Endothelial cell of umbilical vein (primary cell): ENCODE measurements at regions not wholly inside any gene's neighbourhood (a gene's known extent, or its start where the extent isn't known, plus 50 kb on each side); places are given as distances from the start of the nearest gene placed in this dataset.

ENCODE experiments used
- BruUV-seq: library from RNA; stranded (reverse); fragments of 400-500 nt; replicated peaks from 2 replicates; lab custom pipeline; 2021; lab: Mats Ljungman, UMichigan
- CTCF ChIA-PET: fragments of 300-600, 350-600 bp; sonication (Branson Sonifier 250); formaldehyde crosslinking; loops from one replicate; lab custom pipeline; 2021; ENCODE audit warnings: antibody characterized with exemption, inconsistent platforms; lab: Charles Lee
- POLR2A ChIA-PET: fragments of 300-600, 350-600 bp; sonication (Branson Sonifier 250); formaldehyde crosslinking; loops from one replicate; lab custom pipeline; 2021; ENCODE audit warnings: antibody characterized with exemption, inconsistent platforms; lab: Charles Lee
- DNase-seq: peaks from one replicate; pipeline ENCODE4 v3.0.0-alpha.2; 2011; ENCODE audit warnings: low read depth, low spot score
- FAIRE-seq: peaks from 2 replicates; lab custom pipeline; 2011; peaks lifted over from hg19 to GRCh38; lab: Jason Lieb, UNC
- H2AFZ ChIP-seq: 2 replicates; pipeline ENCODE4 v1.6.0; 2012; ENCODE audit warnings: low read depth, low read length, control low read depth, inconsistent platforms
- H3K27ac ChIP-seq: 2 replicates; pipeline ENCODE4 v1.5.1; 2011; ENCODE audit warnings: low read depth, mild to moderate bottlenecking, control low read depth, low read length, moderate library complexity; ENCODE audit not compliant: insufficient read depth
- H3K27me3 ChIP-seq, 2 experiments: 2 replicates each; pipeline versions ENCODE4 v1.6.0 to v1.6.1; 2011; ENCODE audit warnings: low read length in 2 of 2, mixed read lengths in 1 of 2; ENCODE audit not compliant: control insufficient read depth in 2 of 2, insufficient read depth in 2 of 2
- H3K36me3 ChIP-seq, 2 experiments: 2 replicates in 1 of 2; 3 replicates in 1 of 2; pipeline ENCODE4 v1.5.1; 2011; ENCODE audit warnings: low read length in 2 of 2, mild to moderate bottlenecking in 1 of 2, moderate library complexity in 1 of 2; ENCODE audit not compliant: control insufficient read depth in 2 of 2, insufficient read depth in 2 of 2; ENCODE audit errors: extremely low read depth in 1 of 2
- H3K4me1 ChIP-seq: 3 replicates; pipeline ENCODE4 v1.5.1; 2011; ENCODE audit warnings: mild to moderate bottlenecking, low read length; ENCODE audit not compliant: control insufficient read depth, insufficient read depth; ENCODE audit errors: extremely low read depth
- H3K4me2 ChIP-seq: 2 replicates; pipeline ENCODE4 v1.6.1; 2011; ENCODE audit warnings: low read length, control low read depth, mixed read lengths; ENCODE audit not compliant: insufficient read depth
- H3K4me3 ChIP-seq, 3 experiments: fragments of 200-600 bp in 1 of 3; sonication (generic), shearing (Covaris generic) in 1 of 3; replicated peaks in 1 of 3; 2 replicates each; pipeline ENCODE4 v1.5.1; 2011 to 2016; ENCODE audit warnings: control low read depth in 3 of 3, low read length in 3 of 3, mild to moderate bottlenecking in 2 of 3, inconsistent platforms in 1 of 3, low read depth in 1 of 3, moderate library complexity in 1 of 3; ENCODE audit not compliant: insufficient read depth in 1 of 3
- H3K79me2 ChIP-seq: 2 replicates; pipeline ENCODE4 v1.6.0; 2012; ENCODE audit warnings: low read length, inconsistent platforms; ENCODE audit not compliant: control insufficient read depth, insufficient read depth
- H3K9ac ChIP-seq: replicated peaks from 2 replicates; pipeline ENCODE3; 2011; ENCODE audit warnings: low read length, control low read depth; ENCODE audit not compliant: insufficient read depth; ENCODE audit errors: extremely low read depth
- H3K9me1 ChIP-seq: replicated peaks from 3 replicates; pipeline ENCODE4 v1.6.0; 2011; ENCODE audit warnings: mild to moderate bottlenecking, low read length; ENCODE audit not compliant: control insufficient read depth, insufficient read depth; ENCODE audit errors: extremely low read depth
- H3K9me3 ChIP-seq: replicated peaks from 2 replicates; pipeline ENCODE4 v1.5.1; 2012; ENCODE audit warnings: low read length, inconsistent platforms; ENCODE audit not compliant: control insufficient read depth, insufficient read depth
- H4K20me1 ChIP-seq: replicated peaks from 2 replicates; pipeline ENCODE3; 2011; ENCODE audit warnings: mild to moderate bottlenecking, low read length; ENCODE audit not compliant: control insufficient read depth, insufficient read depth; ENCODE audit errors: extremely low read depth
- EZH2 ChIP-seq: IDR thresholded peaks from 2 replicates; pipeline ENCODE4 v1.6.1; 2012; ENCODE audit warnings: borderline replicate concordance, low read depth, mild to moderate bottlenecking, moderate library complexity, low read length, inconsistent platforms; ENCODE audit not compliant: severe bottlenecking
- FOS ChIP-seq: IDR thresholded peaks from 2 replicates; pipeline ENCODE4 v1.6.1; 2011; ENCODE audit warnings: mild to moderate bottlenecking, low read length, moderate library complexity, borderline replicate concordance; ENCODE audit not compliant: insufficient read depth
- GATA2 ChIP-seq: IDR thresholded peaks from 2 replicates; pipeline ENCODE4 v1.7.0; 2011; ENCODE audit warnings: low read depth, mild to moderate bottlenecking, moderate library complexity, mixed read lengths, low read length; ENCODE audit not compliant: insufficient read length, insufficient read depth
- JUN ChIP-seq: IDR thresholded peaks from 2 replicates; pipeline ENCODE4 v1.6.1; 2011; ENCODE audit warnings: borderline replicate concordance, low read depth; ENCODE audit not compliant: insufficient read length, insufficient read depth
- MAX ChIP-seq: IDR thresholded peaks from 2 replicates; pipeline ENCODE4 v1.6.1; 2011; ENCODE audit not compliant: insufficient read depth, insufficient read length
- MYC ChIP-seq: IDR thresholded peaks from one replicate; pipeline ENCODE4 v1.6.1; 2011; ENCODE audit warnings: mild to moderate bottlenecking, low read depth, low read length
- POLR2A ChIP-seq: IDR thresholded peaks from 2 replicates; pipeline ENCODE4 v1.6.1; 2012; ENCODE audit warnings: low read depth, mild to moderate bottlenecking, control low read depth, low read length
- POLR2AphosphoS5 ChIP-seq: IDR thresholded peaks from 2 replicates; pipeline ENCODE4 v1.6.1; 2012; ENCODE audit warnings: low read depth, mild to moderate bottlenecking, control low read depth, low read length, moderate library complexity; ENCODE audit not compliant: insufficient read depth
- dilution Hi-C: fragments of 300-500 bp; cut with MboI; formaldehyde crosslinking; loops from one replicate; pipeline ENCODE4 v1.15.0; 2019; ENCODE audit warnings: low sequenced_read_pairs; ENCODE audit not compliant: extremely low pct_ligation_motif_present
- intact Hi-C: fragments of 100-400 bp; cut with micrococcal nuclease; formaldehyde crosslinking; loops from one replicate; pipeline ENCODE4 v1.10.0; 2022
- TF ChIP-seq, protein P1 (sequence below), 2 donors: IDR thresholded peaks; 1 replicate in 1 of 2; 2 replicates in 1 of 2; pipeline ENCODE4 v1.5.1; 2011; ENCODE audit warnings: low read length in 2 of 2, mild to moderate bottlenecking in 2 of 2, moderate library complexity in 2 of 2, control low read depth in 1 of 2, inconsistent platforms in 1 of 2, low read depth in 1 of 2; ENCODE audit not compliant: insufficient read depth in 1 of 2; ENCODE audit errors: extremely low read depth in 1 of 2

DNA sequence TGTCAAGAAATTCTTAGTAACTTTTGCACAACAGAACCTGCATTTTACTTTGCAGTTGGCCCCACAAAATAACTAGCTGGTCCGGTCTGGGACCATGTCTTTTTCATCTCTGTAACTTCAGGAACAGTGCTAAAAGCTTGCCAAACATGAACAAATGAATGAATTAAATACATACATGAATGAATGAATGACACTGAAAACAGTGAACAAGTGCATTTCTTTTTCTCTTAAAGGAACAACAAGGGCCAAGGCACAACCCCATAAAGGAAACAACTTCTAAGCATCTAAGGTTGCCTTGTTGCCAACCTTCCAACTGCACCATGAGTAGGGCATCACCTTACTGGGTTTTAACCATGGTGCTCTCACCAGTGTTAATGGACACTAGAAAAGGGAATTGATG lies 534.4 kb upstream of the PKN2 start:
- H3K27me3 ChIP-seq, result peaks cover 0 to 2% of the 10 kb centered on the region in 2 experiments
- CTCF ChIA-PET, result no interaction called here
- intact Hi-C loops (no loop called here), dilution Hi-C loops (no loop called here)
- no peak overlapping the region for H3K4me2 ChIP-seq
- DNase-seq, result no peak
- no peak overlapping the region for H3K27ac ChIP-seq
- no peaks in the 10 kb centered on the region for H3K9me1 ChIP-seq
- H3K4me1 ChIP-seq, result no peaks in the 10 kb centered on the region
- no peaks in the 10 kb centered on the region for H3K9me3 ChIP-seq
- no peak overlapping the region for H3K4me3 ChIP-seq
- H4K20me1 ChIP-seq, result no peaks in the 10 kb centered on the region
- no peak overlapping the region for H3K9ac ChIP-seq
- FAIRE-seq, result no peak
- TF ChIP-seq FOS (no peak), GATA2 (no peak), MYC (no peak), MAX (no peak), EZH2 (no peak), JUN (no peak), POLR2A (no peak), POLR2AphosphoS5 (no peak)
- TF ChIP-seq, protein P1, sequence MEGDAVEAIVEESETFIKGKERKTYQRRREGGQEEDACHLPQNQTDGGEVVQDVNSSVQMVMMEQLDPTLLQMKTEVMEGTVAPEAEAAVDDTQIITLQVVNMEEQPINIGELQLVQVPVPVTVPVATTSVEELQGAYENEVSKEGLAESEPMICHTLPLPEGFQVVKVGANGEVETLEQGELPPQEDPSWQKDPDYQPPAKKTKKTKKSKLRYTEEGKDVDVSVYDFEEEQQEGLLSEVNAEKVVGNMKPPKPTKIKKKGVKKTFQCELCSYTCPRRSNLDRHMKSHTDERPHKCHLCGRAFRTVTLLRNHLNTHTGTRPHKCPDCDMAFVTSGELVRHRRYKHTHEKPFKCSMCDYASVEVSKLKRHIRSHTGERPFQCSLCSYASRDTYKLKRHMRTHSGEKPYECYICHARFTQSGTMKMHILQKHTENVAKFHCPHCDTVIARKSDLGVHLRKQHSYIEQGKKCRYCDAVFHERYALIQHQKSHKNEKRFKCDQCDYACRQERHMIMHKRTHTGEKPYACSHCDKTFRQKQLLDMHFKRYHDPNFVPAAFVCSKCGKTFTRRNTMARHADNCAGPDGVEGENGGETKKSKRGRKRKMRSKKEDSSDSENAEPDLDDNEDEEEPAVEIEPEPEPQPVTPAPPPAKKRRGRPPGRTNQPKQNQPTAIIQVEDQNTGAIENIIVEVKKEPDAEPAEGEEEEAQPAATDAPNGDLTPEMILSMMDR (IDR thresholded peaks at IDR 0.05; ENCODE audit: extremely low read depth in 1 of 2, insufficient read depth in 1 of 2, low read depth in 1 of 2, low read length in 2 of 2), result no peak
- no peaks in the 10 kb centered on the region for H3K36me3 ChIP-seq
- POLR2A ChIA-PET, result no interaction called here
- BruUV-seq, result no TSS peak
- H2AFZ ChIP-seq, result no peak overlapping the region
- H3K79me2 ChIP-seq, result no peaks in the 10 kb centered on the region
